ENCODE measurements at regions not wholly inside any gene's neighbourhood (a gene's known extent, or its start where the extent isn't known, plus 50 kb on each side); places are given as distances from the start of the nearest gene placed in this dataset.
"Not testable (repeated sequence)": the region's sequence is repeated elsewhere in the genome, so short reads cannot be mapped to it uniquely, and the experiment has no call there.

DNA sequence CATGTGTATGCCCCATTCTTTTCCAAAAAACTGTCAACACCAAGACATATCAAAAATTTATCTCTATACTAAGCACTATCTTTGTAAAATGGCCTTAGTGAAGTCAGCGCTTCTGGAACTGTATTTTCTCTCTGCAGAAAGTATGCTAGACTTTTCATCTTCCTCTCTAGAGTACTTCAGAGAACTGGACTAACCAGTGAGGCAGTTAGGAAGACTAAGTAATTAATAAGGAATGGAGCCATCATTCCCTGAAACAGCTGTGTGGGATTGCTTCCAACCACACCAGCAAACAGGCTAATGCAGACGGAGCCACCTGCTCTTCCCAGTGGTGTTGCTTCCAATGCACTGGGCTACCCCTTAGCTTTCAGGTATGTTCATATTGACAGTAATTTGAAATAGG is 169.1 kb upstream of the FUT9 start:
- H3K9me3 ChIP-seq (ENCODE audit: control insufficient read depth, insufficient read depth, low read length) = no peaks in the 10 kb centered on the region
- no CpG with 5 or more reads among the region's 2 CpGs for WGBS (ENCODE audit: insufficient coverage, insufficient read length)
- no peak for DNase-seq (ENCODE audit: low read depth, low spot score)
- no peaks in the 10 kb centered on the region for H3K36me3 ChIP-seq (ENCODE audit: control insufficient read depth, insufficient read depth, low read length)
- no peaks in the 10 kb centered on the region for H3K4me1 ChIP-seq (ENCODE audit: control insufficient read depth, insufficient read depth, low read length)
- H3K4me3 ChIP-seq (ENCODE audit: low read length) = no peak overlapping the region
- H3K27me3 ChIP-seq (ENCODE audit: control insufficient read depth, insufficient read depth, low read length) = no peaks in the 10 kb centered on the region
- no peak overlapping the region for H3K27ac ChIP-seq (ENCODE audit: low read length)

DNA sequence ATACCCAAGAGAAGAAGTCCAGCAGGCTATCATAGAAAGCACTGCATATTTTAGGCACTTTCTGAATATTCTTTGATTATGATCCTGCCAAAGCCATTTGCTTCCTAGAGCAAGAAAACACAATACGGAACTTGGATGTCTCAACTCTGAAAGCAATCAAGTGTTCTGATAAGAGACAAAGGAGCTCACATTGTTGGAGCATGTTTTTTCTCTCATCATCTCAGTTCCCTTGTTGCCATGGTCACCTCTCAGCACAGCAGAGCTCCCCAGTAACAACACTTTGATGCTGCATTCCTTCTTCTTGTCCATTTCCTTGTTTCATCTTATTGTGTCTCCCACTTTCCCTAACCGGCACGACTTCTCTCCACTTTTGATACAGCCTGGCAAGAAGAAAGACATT is 168.7 kb upstream of the FUT9 start:
- H3K9me3 ChIP-seq (ENCODE audit: control insufficient read depth, insufficient read depth, low read length) = no peaks in the 10 kb centered on the region
- no peaks in the 10 kb centered on the region for H3K27me3 ChIP-seq (ENCODE audit: control insufficient read depth, insufficient read depth, low read length)
- no peaks in the 10 kb centered on the region for H3K36me3 ChIP-seq (ENCODE audit: control insufficient read depth, insufficient read depth, low read length)
- H3K4me3 ChIP-seq (ENCODE audit: low read length) = no peak overlapping the region
- H3K4me1 ChIP-seq (ENCODE audit: control insufficient read depth, insufficient read depth, low read length) = no peaks in the 10 kb centered on the region
- DNase-seq (ENCODE audit: low read depth, low spot score) = no peak
- no CpG with 5 or more reads among the region's 3 CpGs for WGBS (ENCODE audit: insufficient coverage, insufficient read length)
- H3K27ac ChIP-seq (ENCODE audit: low read length) = no peak overlapping the region

DNA sequence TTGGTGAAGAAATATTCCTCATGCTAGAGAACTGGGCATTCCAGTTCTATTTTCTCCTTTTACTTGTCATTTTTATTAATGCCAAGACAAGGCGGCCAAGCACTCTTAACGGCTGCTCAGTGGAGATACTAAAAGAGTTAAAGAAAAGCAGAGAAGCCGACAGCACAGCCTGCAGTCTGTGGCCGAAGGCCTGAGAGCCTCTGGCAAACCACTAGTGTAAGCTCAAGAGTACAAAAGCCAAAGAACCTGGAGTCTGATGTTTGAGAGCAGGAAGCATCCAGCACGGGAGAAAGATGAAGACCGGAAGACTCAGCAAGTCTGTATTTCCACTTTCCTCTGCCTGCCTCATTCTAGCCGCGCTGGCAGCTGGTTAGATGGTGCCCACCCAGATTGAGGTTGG is 167.1 kb upstream of the FUT9 start:
- H3K9me3 ChIP-seq (ENCODE audit: control insufficient read depth, insufficient read depth, low read length) = no peaks in the 10 kb centered on the region
- no peak overlapping the region for H3K4me3 ChIP-seq (ENCODE audit: low read length)
- no peaks in the 10 kb centered on the region for H3K36me3 ChIP-seq (ENCODE audit: control insufficient read depth, insufficient read depth, low read length)
- no peak for DNase-seq (ENCODE audit: low read depth, low spot score)
- WGBS (ENCODE audit: insufficient coverage, insufficient read length) = no CpG with 5 or more reads among the region's 8 CpGs
- no peaks in the 10 kb centered on the region for H3K27me3 ChIP-seq (ENCODE audit: control insufficient read depth, insufficient read depth, low read length)
- no peak overlapping the region for H3K27ac ChIP-seq (ENCODE audit: low read length)
- H3K4me1 ChIP-seq (ENCODE audit: control insufficient read depth, insufficient read depth, low read length) = no peaks in the 10 kb centered on the region

DNA sequence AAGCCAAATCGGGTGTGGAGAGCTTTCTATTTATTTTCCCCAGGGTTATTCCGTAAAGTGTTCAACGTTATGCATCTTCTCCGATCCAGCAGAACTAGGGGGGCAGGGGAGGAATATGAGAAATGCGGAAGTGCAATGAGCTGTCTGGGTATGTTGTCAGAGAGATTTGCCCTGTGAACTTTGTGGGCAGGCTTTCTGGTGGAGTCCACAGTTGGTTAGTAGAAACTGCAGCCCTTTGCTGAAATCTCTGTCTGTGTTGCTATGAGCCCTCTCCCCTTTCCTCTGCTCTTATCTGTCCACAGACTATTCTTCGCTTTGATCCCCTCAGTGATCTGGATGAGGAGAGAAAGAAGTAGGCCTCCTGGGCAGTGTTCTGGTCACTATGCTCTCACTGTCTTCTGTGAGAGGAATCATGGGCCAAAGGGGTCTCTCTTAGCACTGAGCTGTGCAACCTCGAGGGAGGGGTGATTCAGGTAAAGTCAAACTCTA is 158.9 kb upstream of the FUT9 start:
- Histone ChIP-seq H3K9me3 (ENCODE audit: control insufficient read depth, insufficient read depth, low read length) (no peaks in the 10 kb centered on the region), H3K36me3 (ENCODE audit: control insufficient read depth, insufficient read depth, low read length) (no peaks in the 10 kb centered on the region), H3K27ac (ENCODE audit: low read length) (no peak overlapping the region), H3K4me3 (ENCODE audit: low read length) (no peak overlapping the region), H3K4me1 (ENCODE audit: control insufficient read depth, insufficient read depth, low read length) (no peaks in the 10 kb centered on the region), H3K27me3 (ENCODE audit: control insufficient read depth, insufficient read depth, low read length) (no peaks in the 10 kb centered on the region)
- WGBS (ENCODE audit: insufficient coverage, insufficient read length) = no CpG with 5 or more reads among the region's 7 CpGs
- no peak for DNase-seq (ENCODE audit: low read depth, low spot score)

DNA sequence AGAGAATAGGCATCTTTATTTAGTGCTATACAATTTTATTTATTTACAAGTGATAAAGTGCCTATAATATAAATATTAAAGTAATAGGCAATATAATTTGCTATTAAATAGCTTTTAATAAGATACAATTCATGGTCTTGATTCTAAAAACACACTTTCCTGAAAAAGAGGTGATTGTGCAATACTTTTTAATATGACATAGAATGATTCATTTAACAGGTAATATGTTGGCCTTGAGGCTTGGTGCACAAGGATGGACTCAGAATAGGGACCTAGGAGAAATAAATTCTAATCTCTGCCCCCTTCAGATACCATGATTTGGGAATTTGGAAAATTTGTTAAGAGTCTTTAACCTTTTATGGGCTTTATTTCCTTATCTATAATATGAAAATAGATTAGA is 149.9 kb upstream of the FUT9 start:
- Histone ChIP-seq H3K4me1 (ENCODE audit: control insufficient read depth, insufficient read depth, low read length) (no peaks in the 10 kb centered on the region), H3K4me3 (ENCODE audit: low read length) (no peak overlapping the region), H3K9me3 (ENCODE audit: control insufficient read depth, insufficient read depth, low read length) (no peaks in the 10 kb centered on the region), H3K36me3 (ENCODE audit: control insufficient read depth, insufficient read depth, low read length) (no peaks in the 10 kb centered on the region), H3K27ac (ENCODE audit: low read length) (no peak overlapping the region), H3K27me3 (ENCODE audit: control insufficient read depth, insufficient read depth, low read length) (no peaks in the 10 kb centered on the region)
- DNase-seq (ENCODE audit: low read depth, low spot score) = no peak

DNA sequence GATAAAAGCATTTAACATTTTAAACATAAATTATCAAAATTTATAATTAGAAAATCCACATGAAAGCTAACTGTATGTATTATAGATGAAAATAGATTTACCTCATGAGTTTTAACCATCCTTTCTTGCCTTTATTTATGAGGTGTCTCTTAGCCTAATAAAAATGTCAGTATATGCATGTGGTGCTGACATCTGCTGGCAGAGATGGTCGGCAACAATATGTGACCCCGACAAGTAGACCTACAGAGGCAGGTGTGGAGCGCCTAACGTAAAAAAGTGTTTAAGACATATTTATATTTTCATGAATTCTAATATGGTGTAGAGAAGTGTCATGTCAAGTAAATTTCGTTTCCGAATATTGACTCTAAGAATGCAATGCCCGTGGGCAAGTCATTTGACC is 149.0 kb upstream of the FUT9 start:
- H3K27me3 ChIP-seq (ENCODE audit: control insufficient read depth, insufficient read depth, low read length) = no peaks in the 10 kb centered on the region
- H3K27ac ChIP-seq (ENCODE audit: low read length) = no peak overlapping the region
- H3K36me3 ChIP-seq (ENCODE audit: control insufficient read depth, insufficient read depth, low read length) = no peaks in the 10 kb centered on the region
- no peaks in the 10 kb centered on the region for H3K4me1 ChIP-seq (ENCODE audit: control insufficient read depth, insufficient read depth, low read length)
- WGBS (ENCODE audit: insufficient coverage, insufficient read length) = no CpG with 5 or more reads among the region's 7 CpGs
- no peak overlapping the region for H3K4me3 ChIP-seq (ENCODE audit: low read length)
- H3K9me3 ChIP-seq (ENCODE audit: control insufficient read depth, insufficient read depth, low read length) = no peaks in the 10 kb centered on the region
- no peak for DNase-seq (ENCODE audit: low read depth, low spot score)

DNA sequence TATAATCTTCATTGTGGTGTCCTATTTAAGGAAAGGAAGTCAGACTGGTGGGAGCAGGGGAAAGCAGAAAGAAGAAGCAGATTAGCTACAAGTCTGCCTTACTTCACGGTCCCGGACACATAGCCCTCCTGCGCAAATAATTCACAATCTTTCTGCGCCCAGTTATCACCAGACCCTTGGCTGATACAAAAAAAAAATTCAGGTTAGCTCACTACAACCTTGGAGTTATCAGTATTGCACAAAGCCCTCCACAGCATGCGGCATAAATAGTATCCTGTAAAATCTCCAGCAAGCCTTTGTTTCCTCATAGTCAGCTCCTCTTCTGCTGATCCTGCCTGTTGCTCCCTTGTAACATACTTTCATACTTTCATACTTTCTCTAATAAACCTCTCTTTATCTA is 148.6 kb upstream of the FUT9 start:
- Histone ChIP-seq H3K27me3 (ENCODE audit: control insufficient read depth, insufficient read depth, low read length) (no peaks in the 10 kb centered on the region), H3K9me3 (ENCODE audit: control insufficient read depth, insufficient read depth, low read length) (no peaks in the 10 kb centered on the region), H3K27ac (ENCODE audit: low read length) (no peak overlapping the region), H3K36me3 (ENCODE audit: control insufficient read depth, insufficient read depth, low read length) (no peaks in the 10 kb centered on the region), H3K4me3 (ENCODE audit: low read length) (no peak overlapping the region), H3K4me1 (ENCODE audit: control insufficient read depth, insufficient read depth, low read length) (no peaks in the 10 kb centered on the region)
- no peak for DNase-seq (ENCODE audit: low read depth, low spot score)
- no CpG with 5 or more reads among the region's 5 CpGs for WGBS (ENCODE audit: insufficient coverage, insufficient read length)

DNA sequence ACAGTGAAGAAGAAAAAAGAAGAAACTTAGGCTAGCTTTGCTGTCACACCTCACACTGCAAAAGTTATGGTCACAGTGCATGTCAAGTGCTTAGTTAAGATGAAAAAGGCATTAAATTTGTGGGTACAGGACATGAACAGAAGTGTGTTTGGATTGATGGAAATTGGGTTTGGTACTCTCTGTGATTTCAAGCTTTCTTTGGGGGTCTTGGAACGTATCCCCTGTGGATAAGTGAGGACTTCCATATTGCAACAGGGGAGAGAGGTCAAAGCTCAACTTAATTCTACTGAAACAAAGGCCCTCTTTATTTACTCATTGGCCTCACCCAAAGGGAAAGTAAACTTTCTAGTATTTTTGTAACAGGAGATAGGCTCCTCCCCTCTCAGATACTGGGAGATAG is 138.3 kb upstream of the FUT9 start:
- no peaks in the 10 kb centered on the region for H3K4me1 ChIP-seq (ENCODE audit: control insufficient read depth, insufficient read depth, low read length)
- no peaks in the 10 kb centered on the region for H3K36me3 ChIP-seq (ENCODE audit: control insufficient read depth, insufficient read depth, low read length)
- DNase-seq (ENCODE audit: low read depth, low spot score) = no peak
- no peaks in the 10 kb centered on the region for H3K9me3 ChIP-seq (ENCODE audit: control insufficient read depth, insufficient read depth, low read length)
- no peak overlapping the region for H3K4me3 ChIP-seq (ENCODE audit: low read length)
- WGBS (ENCODE audit: insufficient coverage, insufficient read length) = no CpG with 5 or more reads among the region's 1 CpG
- no peak overlapping the region for H3K27ac ChIP-seq (ENCODE audit: low read length)
- H3K27me3 ChIP-seq (ENCODE audit: control insufficient read depth, insufficient read depth, low read length) = no peaks in the 10 kb centered on the region

DNA sequence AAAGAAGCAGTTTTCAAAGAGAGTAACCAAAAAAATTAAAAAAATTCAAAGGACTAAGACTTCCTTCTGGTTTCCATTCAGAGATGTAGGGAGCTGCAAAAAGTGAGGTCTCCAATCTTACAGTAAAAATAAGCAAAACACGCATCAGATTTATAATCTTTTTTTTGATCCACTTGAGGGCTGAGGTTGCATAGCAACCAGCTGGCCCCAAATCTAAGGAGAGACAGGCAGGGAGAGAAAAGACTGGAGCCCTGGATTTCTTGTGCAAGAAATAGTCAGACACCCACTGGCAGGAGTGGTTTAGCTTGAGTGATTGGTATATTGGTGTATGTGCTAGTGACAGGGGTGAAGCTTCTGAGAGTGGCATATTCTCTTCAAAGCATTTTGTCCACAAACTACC is 135.9 kb upstream of the FUT9 start:
- Histone ChIP-seq H3K4me3 (ENCODE audit: low read length) (no peak overlapping the region), H3K9me3 (ENCODE audit: control insufficient read depth, insufficient read depth, low read length) (no peaks in the 10 kb centered on the region), H3K4me1 (ENCODE audit: control insufficient read depth, insufficient read depth, low read length) (no peaks in the 10 kb centered on the region), H3K27me3 (ENCODE audit: control insufficient read depth, insufficient read depth, low read length) (no peaks in the 10 kb centered on the region), H3K36me3 (ENCODE audit: control insufficient read depth, insufficient read depth, low read length) (no peaks in the 10 kb centered on the region), H3K27ac (ENCODE audit: low read length) (no peak overlapping the region)
- WGBS (ENCODE audit: insufficient coverage, insufficient read length) = no CpG with 5 or more reads among the region's 1 CpG
- DNase-seq (ENCODE audit: low read depth, low spot score) = no peak

DNA sequence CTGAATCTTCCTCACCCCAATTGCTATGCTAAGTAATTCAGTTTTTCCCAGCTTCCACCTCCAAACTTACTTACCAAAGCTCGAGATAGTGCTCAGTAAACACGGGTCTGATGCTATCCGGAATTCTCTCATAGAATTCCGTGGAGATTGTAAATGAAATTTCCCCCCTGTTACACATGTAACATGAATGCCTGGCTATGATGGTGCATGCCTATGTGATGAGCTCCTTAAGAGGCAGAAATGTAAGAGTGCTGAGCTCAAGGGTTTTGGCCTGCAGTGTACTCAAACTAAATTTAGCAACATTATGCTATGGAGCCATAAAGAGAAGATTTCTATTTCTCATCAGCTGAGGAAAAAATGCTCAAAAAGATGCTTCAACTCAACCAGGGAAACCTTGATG is 133.4 kb upstream of the FUT9 start:
- Histone ChIP-seq H3K9me3 (ENCODE audit: control insufficient read depth, insufficient read depth, low read length) (no peaks in the 10 kb centered on the region), H3K27ac (ENCODE audit: low read length) (no peak overlapping the region), H3K36me3 (ENCODE audit: control insufficient read depth, insufficient read depth, low read length) (no peaks in the 10 kb centered on the region), H3K27me3 (ENCODE audit: control insufficient read depth, insufficient read depth, low read length) (no peaks in the 10 kb centered on the region), H3K4me1 (ENCODE audit: control insufficient read depth, insufficient read depth, low read length) (no peaks in the 10 kb centered on the region), H3K4me3 (ENCODE audit: low read length) (no peak overlapping the region)
- no peak for DNase-seq (ENCODE audit: low read depth, low spot score)
- no CpG with 5 or more reads among the region's 4 CpGs for WGBS (ENCODE audit: insufficient coverage, insufficient read length)

DNA sequence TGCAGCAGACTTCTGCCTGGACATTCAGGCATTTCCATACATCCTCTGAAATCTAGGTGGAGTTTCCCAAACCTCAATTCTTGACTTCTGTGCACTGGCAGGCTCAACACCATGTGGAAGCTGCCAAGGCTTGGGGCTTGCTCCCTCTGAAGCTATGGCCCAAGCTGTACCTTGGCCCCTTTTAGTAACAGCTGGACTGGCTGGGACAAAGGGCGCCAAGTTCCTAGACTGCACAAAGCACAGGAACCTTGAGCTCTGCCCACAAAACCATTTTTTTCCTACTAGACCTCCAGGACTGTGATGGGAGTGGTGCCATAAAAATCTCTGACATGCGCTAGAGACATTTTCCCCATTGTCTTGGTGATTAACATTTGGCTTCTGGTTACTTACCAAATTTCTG is 127.1 kb upstream of the FUT9 start:
- H3K4me3 ChIP-seq (ENCODE audit: low read length); H3K9me3 ChIP-seq (ENCODE audit: control insufficient read depth, insufficient read depth, low read length); H3K27me3 ChIP-seq (ENCODE audit: control insufficient read depth, insufficient read depth, low read length); H3K4me1 ChIP-seq (ENCODE audit: control insufficient read depth, insufficient read depth, low read length); H3K27ac ChIP-seq (ENCODE audit: low read length); H3K36me3 ChIP-seq (ENCODE audit: control insufficient read depth, insufficient read depth, low read length); DNase-seq (ENCODE audit: low read depth, low spot score): not testable (repeated sequence)
- WGBS (ENCODE audit: insufficient coverage, insufficient read length) = no CpG with 5 or more reads among the region's 2 CpGs
